CD4-positive, alpha-beta memory T cell (primary cell): ENCODE measurements at regions not wholly inside any gene's neighbourhood (a gene's known extent, or its start where the extent isn't known, plus 50 kb on each side); places are given as distances from the start of the nearest gene placed in this dataset.

Source experiments
- CTCF ChIA-PET: fragments of 350-600 bp; sonication (Branson Sonifier 250); formaldehyde crosslinking; loops from one replicate; lab custom pipeline; 2021; ENCODE audit warnings: inconsistent platforms; ENCODE audit not compliant: partially characterized antibody; lab: Charles Lee
- POLR2A ChIA-PET: fragments of 350-600 bp; sonication (Branson Sonifier 250); formaldehyde crosslinking; loops from one replicate; lab custom pipeline; 2021; ENCODE audit not compliant: partially characterized antibody; lab: Charles Lee
- DNase-seq, 5 donors: peaks; one replicate each; pipeline versions ENCODE4 v3.0.0 to v3.0.0-alpha.2; 2020 to 2022; ENCODE audit warnings: mixed read lengths in 1 of 5
- H3K27ac ChIP-seq: one replicate; pipeline ENCODE4 v1.7.0; 2013; ENCODE audit warnings: low read depth, low read length
- H3K27me3 ChIP-seq: 2 replicates; pipeline ENCODE4 v1.7.0; 2013; ENCODE audit warnings: mild to moderate bottlenecking, low read length, moderate library complexity; ENCODE audit not compliant: insufficient read depth
- H3K36me3 ChIP-seq: 2 replicates; pipeline ENCODE4 v1.7.0; 2013; ENCODE audit warnings: mild to moderate bottlenecking, low read length, moderate library complexity; ENCODE audit not compliant: insufficient read depth
- H3K4me1 ChIP-seq: 2 replicates; pipeline ENCODE4 v1.7.0; 2013; ENCODE audit warnings: mild to moderate bottlenecking, low read length, moderate library complexity; ENCODE audit not compliant: insufficient read depth
- H3K4me3 ChIP-seq, 2 donors: one replicate each; pipeline ENCODE4 v1.7.0; 2013; ENCODE audit warnings: low read length in 2 of 2, mild to moderate bottlenecking in 1 of 2
- H3K9me3 ChIP-seq, 2 donors: one replicate each; pipeline ENCODE4 v1.7.0; 2013; ENCODE audit warnings: low read length in 2 of 2, control low read depth in 1 of 2; ENCODE audit not compliant: control insufficient read depth in 1 of 2
- H3K27ac Mint-ChIP-seq, 7 donors: one replicate each; pipeline ENCODE4 v1.8.0; 2020 to 2021; ENCODE audit warnings: mixed read lengths in 7 of 7, mild to moderate bottlenecking in 6 of 7, inconsistent platforms in 3 of 7, moderate library complexity in 3 of 7
- H3K27me3 Mint-ChIP-seq, 2 donors: one replicate each; pipeline ENCODE4 v1.8.0; 2020 to 2021; ENCODE audit warnings: mixed read lengths in 2 of 2
- H3K36me3 Mint-ChIP-seq, 2 donors: one replicate each; pipeline ENCODE4 v1.8.0; 2020 to 2021; ENCODE audit warnings: mixed read lengths in 2 of 2, inconsistent platforms in 1 of 2, mild to moderate bottlenecking in 1 of 2
- H3K4me1 Mint-ChIP-seq, 4 donors: one replicate each; pipeline ENCODE4 v1.8.0; 2020 to 2021; ENCODE audit warnings: mixed read lengths in 4 of 4, mild to moderate bottlenecking in 1 of 4
- H3K4me3 Mint-ChIP-seq, 8 donors: one replicate each; pipeline ENCODE4 v1.8.0; 2020 to 2021; ENCODE audit warnings: mixed read lengths in 8 of 8, mild to moderate bottlenecking in 7 of 8, moderate library complexity in 6 of 8, inconsistent platforms in 3 of 8
- H3K9me3 Mint-ChIP-seq, 8 donors: one replicate each; pipeline ENCODE4 v1.8.0; 2020 to 2021; ENCODE audit warnings: mixed read lengths in 8 of 8, mild to moderate bottlenecking in 5 of 8, inconsistent platforms in 3 of 8, moderate library complexity in 1 of 8
- intact Hi-C: fragments of 100-400 bp; cut with micrococcal nuclease; formaldehyde crosslinking; loops from one replicate; pipeline ENCODE4 v1.15.1; 2023

- Histone ChIP-seq H3K4me3 (no peak overlapping the region), H3K36me3 (no peaks in the 10 kb centered on the region), H3K9me3 (no peaks in the 10 kb centered on the region), H3K4me1 (no peaks in the 10 kb centered on the region), H3K27me3 (no peaks in the 10 kb centered on the region), H3K27ac (no peak overlapping the region)
- intact Hi-C loops = no loop called here
- DNase-seq = no peak
- ChIA-PET CTCF (interaction anchor here (0.7 kb wide), 1 partner anchor 1667 kb away, joined by 3 read pairs; no protein-coding TSS in a partner anchor), POLR2A (no interaction called here)
- no peak overlapping the region for H3K4me3 Mint-ChIP-seq
- peaks cover 0 to 10% (median 5%) of the 10 kb centered on the region in 8 donors for H3K9me3 Mint-ChIP-seq
- no peaks in the 10 kb centered on the region for H3K36me3 Mint-ChIP-seq
- no peak overlapping the region for H3K27ac Mint-ChIP-seq
- H3K4me1 Mint-ChIP-seq = no peaks in the 10 kb centered on the region
- H3K27me3 Mint-ChIP-seq = no peaks in the 10 kb centered on the region
Measured at GRCh38 chr4:178814908-178815307, 1372.7 kb upstream of the AGA start.

GRCh38 chr4:178823673-178824295 lies 1381.5 kb upstream of the AGA start:
- ChIA-PET POLR2A (no interaction called here), CTCF (interaction anchor here (0.6 kb wide), 1 partner anchor 540 kb away, joined by 4 read pairs; no protein-coding TSS in a partner anchor)
- Histone ChIP-seq H3K27me3 (no peaks in the 10 kb centered on the region), H3K9me3 (no peaks in the 10 kb centered on the region), H3K4me3 (no peak overlapping the region), H3K36me3 (no peaks in the 10 kb centered on the region), H3K27ac (no peak overlapping the region), H3K4me1 (no peaks in the 10 kb centered on the region)
- H3K27ac Mint-ChIP-seq = no peak overlapping the region
- H3K36me3 Mint-ChIP-seq = no peaks in the 10 kb centered on the region
- intact Hi-C loops = no loop called here
- no peak for DNase-seq
- no peaks in the 10 kb centered on the region for H3K27me3 Mint-ChIP-seq
- no peak overlapping the region for H3K4me3 Mint-ChIP-seq
- peaks cover 0 to 17% (median 6%) of the 10 kb centered on the region in 8 donors for H3K9me3 Mint-ChIP-seq
- no peaks in the 10 kb centered on the region for H3K4me1 Mint-ChIP-seq

- CTCF ChIA-PET = no interaction called here
- H3K4me3 Mint-ChIP-seq = no peak overlapping the region
- intact Hi-C loops = no loop called here
- Histone ChIP-seq H3K9me3 (no peaks in the 10 kb centered on the region), H3K36me3 (no peaks in the 10 kb centered on the region), H3K27ac (no peak overlapping the region), H3K4me1 (no peaks in the 10 kb centered on the region), H3K27me3 (no peaks in the 10 kb centered on the region), H3K4me3 (no peak overlapping the region)
- no peaks in the 10 kb centered on the region for H3K27me3 Mint-ChIP-seq
- H3K9me3 Mint-ChIP-seq = peaks cover 0 to 7% (median 3%) of the 10 kb centered on the region in 8 donors
- no peak overlapping the region for H3K27ac Mint-ChIP-seq
- no peaks in the 10 kb centered on the region for H3K4me1 Mint-ChIP-seq
- POLR2A ChIA-PET = no interaction called here
- DNase-seq = no peak
- no peaks in the 10 kb centered on the region for H3K36me3 Mint-ChIP-seq
Measured at GRCh38 chr4:178836865-178837264, 1394.6 kb upstream of the AGA start.

DNA sequence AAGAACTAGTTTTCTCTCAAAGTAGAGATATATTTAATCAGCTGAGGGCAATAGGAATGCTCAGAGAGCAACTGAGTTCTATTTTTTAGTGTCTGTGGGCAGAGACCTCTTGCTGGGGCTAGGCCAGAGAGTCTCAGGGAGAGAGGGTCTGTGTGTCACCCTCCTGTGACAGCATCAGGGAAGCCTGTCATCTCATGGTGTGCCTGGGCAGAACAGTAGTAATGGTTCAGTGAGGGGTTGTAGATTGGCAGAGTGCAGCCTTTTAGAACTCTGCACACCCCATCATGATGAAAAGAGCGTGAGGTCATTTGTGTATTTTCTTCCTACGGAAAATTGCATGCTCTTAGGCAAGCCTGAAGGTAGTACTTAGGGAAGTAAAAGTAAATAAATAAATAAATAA lies 1396.5 kb upstream of the AGA start:
- Mint-ChIP-seq H3K27ac (no peak overlapping the region), H3K9me3 (peaks cover 0 to 7% (median 5%) of the 10 kb centered on the region in 8 donors), H3K27me3 (no peaks in the 10 kb centered on the region), H3K36me3 (no peaks in the 10 kb centered on the region), H3K4me3 (no peak overlapping the region), H3K4me1 (no peaks in the 10 kb centered on the region)
- no peak for DNase-seq
- Histone ChIP-seq H3K27me3 (no peaks in the 10 kb centered on the region), H3K4me1 (no peaks in the 10 kb centered on the region), H3K36me3 (no peaks in the 10 kb centered on the region), H3K27ac (no peak overlapping the region), H3K4me3 (no peak overlapping the region), H3K9me3 (no peaks in the 10 kb centered on the region)
- ChIA-PET POLR2A (no interaction called here), CTCF (no interaction called here)
- intact Hi-C loops = no loop called here

DNA sequence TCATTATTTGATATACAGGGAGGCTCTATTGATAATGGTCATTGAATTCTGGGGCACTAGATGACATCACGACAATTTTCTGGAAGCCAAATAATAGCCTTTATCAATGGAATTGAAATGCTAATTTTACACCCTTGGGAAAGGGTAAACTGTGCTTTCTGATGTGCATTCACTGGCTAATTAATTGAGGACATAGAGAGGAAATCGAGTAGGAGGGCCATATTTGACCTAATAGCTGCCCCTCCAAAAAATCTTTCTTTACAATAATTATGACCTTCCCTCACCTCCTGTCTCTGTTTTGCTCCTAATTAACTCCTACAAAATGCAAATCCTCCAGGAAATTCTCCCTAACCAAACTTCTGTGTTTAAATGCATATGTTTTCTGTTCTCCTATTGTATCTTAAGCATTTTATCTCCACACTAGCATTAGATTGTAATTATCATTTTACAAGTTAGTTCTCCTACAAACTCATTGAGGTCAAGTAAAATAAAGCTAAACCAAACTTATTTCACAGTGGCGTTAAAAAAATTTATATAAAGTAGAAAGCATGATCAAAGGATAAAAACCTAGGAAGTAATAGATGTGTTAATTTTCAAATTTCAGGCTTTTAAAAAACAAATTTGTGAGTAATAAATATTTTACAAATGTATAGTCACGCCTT lies 1414.0 kb upstream of the AGA start:
- no peak for DNase-seq
- no peaks in the 10 kb centered on the region for H3K36me3 Mint-ChIP-seq
- no peak overlapping the region for H3K4me3 ChIP-seq
- peaks cover 0 to 3% (median 0%) of the 10 kb centered on the region in 8 donors for H3K9me3 Mint-ChIP-seq
- H3K36me3 ChIP-seq = no peaks in the 10 kb centered on the region
- H3K4me3 Mint-ChIP-seq = no peak overlapping the region
- no peaks in the 10 kb centered on the region for H3K4me1 Mint-ChIP-seq
- no peak overlapping the region for H3K27ac ChIP-seq
- H3K27me3 Mint-ChIP-seq = no peaks in the 10 kb centered on the region
- POLR2A ChIA-PET = no interaction called here
- no peaks in the 10 kb centered on the region for H3K9me3 ChIP-seq
- H3K4me1 ChIP-seq = no peaks in the 10 kb centered on the region
- CTCF ChIA-PET = no interaction called here
- H3K27me3 ChIP-seq = no peaks in the 10 kb centered on the region
- intact Hi-C loops = no loop called here
- H3K27ac Mint-ChIP-seq = no peak overlapping the region

GRCh38 chr4:178871476-178871875 lies 1429.2 kb upstream of the AGA start:
- no peak for DNase-seq
- no peak overlapping the region for H3K4me3 Mint-ChIP-seq
- Histone ChIP-seq H3K27ac (no peak overlapping the region), H3K27me3 (no peaks in the 10 kb centered on the region), H3K4me3 (no peak overlapping the region), H3K4me1 (no peaks in the 10 kb centered on the region), H3K36me3 (no peaks in the 10 kb centered on the region), H3K9me3 (no peaks in the 10 kb centered on the region)
- POLR2A ChIA-PET = no interaction called here
- H3K36me3 Mint-ChIP-seq = no peaks in the 10 kb centered on the region
- no peaks in the 10 kb centered on the region for H3K4me1 Mint-ChIP-seq
- peaks cover 0 to 4% (median 0%) of the 10 kb centered on the region in 8 donors for H3K9me3 Mint-ChIP-seq
- intact Hi-C loops = no loop called here
- no peak overlapping the region for H3K27ac Mint-ChIP-seq
- CTCF ChIA-PET = no interaction called here
- H3K27me3 Mint-ChIP-seq = no peaks in the 10 kb centered on the region

GRCh38 chr4:178881937-178882336 lies 1439.7 kb upstream of the AGA start:
- H3K27me3 ChIP-seq = no peaks in the 10 kb centered on the region
- Mint-ChIP-seq H3K27me3 (no peaks in the 10 kb centered on the region), H3K27ac (no peak overlapping the region), H3K4me3 (no peak overlapping the region), H3K9me3 (peaks cover 3 to 15% (median 8%) of the 10 kb centered on the region in 8 donors), H3K4me1 (no peaks in the 10 kb centered on the region), H3K36me3 (no peaks in the 10 kb centered on the region)
- H3K9me3 ChIP-seq = peaks cover 0 to 4% of the 10 kb centered on the region in 2 donors
- no peak overlapping the region for H3K27ac ChIP-seq
- intact Hi-C loops = no loop called here
- H3K36me3 ChIP-seq = no peaks in the 10 kb centered on the region
- H3K4me3 ChIP-seq = no peak overlapping the region
- DNase-seq = no peak
- ChIA-PET CTCF (no interaction called here), POLR2A (no interaction called here)
- no peaks in the 10 kb centered on the region for H3K4me1 ChIP-seq
